Small intestine (tissue), 7 donors: ENCODE measurements at regions not wholly inside any gene's neighbourhood (a gene's known extent, or its start where the extent isn't known, plus 50 kb on each side); places are given as distances from the start of the nearest gene placed in this dataset.

Source experiments
- DNase-seq, 2 donors: peaks; one replicate each; pipeline versions ENCODE4 v3.0.0 to v3.0.0-alpha.2; 2013
- FAIRE-seq: peaks from 2 replicates; lab custom pipeline; 2012; peaks lifted over from hg19 to GRCh38; lab: Jason Lieb, UNC
- H3K27ac ChIP-seq, 3 donors: one replicate each; pipeline ENCODE4 v1.5.1; 2013; ENCODE audit warnings: low read length in 2 of 3, mild to moderate bottlenecking in 2 of 3, control low read depth in 1 of 3, inconsistent platforms in 1 of 3, low read depth in 1 of 3, moderate library complexity in 1 of 3
- H3K27me3 ChIP-seq, 3 donors: one replicate each; pipeline ENCODE4 v1.6.1; 2013; ENCODE audit warnings: low read length in 3 of 3, inconsistent platforms in 1 of 3; ENCODE audit not compliant: control insufficient read depth in 3 of 3, insufficient read depth in 3 of 3
- H3K36me3 ChIP-seq, 3 donors: one replicate each; pipeline ENCODE4 v1.6.1; 2013; ENCODE audit warnings: low read length in 3 of 3, inconsistent platforms in 1 of 3, low read depth in 1 of 3, mild to moderate bottlenecking in 1 of 3, moderate library complexity in 1 of 3; ENCODE audit not compliant: control insufficient read depth in 3 of 3, insufficient read depth in 2 of 3
- H3K4me1 ChIP-seq, 3 donors: one replicate each; pipeline ENCODE4 v1.6.1; 2013; ENCODE audit warnings: low read length in 2 of 3, inconsistent platforms in 1 of 3, low read depth in 1 of 3, mild to moderate bottlenecking in 1 of 3, moderate library complexity in 1 of 3; ENCODE audit not compliant: control insufficient read depth in 3 of 3, insufficient read depth in 2 of 3
- H3K4me3 ChIP-seq, 3 donors: one replicate each; pipeline ENCODE4 v1.5.1; 2013; ENCODE audit warnings: low read length in 3 of 3, control low read depth in 1 of 3, inconsistent platforms in 1 of 3, low read depth in 1 of 3, mild to moderate bottlenecking in 1 of 3, moderate library complexity in 1 of 3
- H3K9me3 ChIP-seq, 2 donors: one replicate each; pipeline ENCODE4 v1.6.1; 2013; ENCODE audit warnings: low read depth in 1 of 2, low read length in 1 of 2; ENCODE audit not compliant: control insufficient read depth in 2 of 2, insufficient read depth in 1 of 2
- WGBS, 3 donors: extraction: QIAGEN DNeasy Blood & Tissue Kit; methylation state at CpG; one replicate each; pipeline ENCODE4 v1.1.7; 2013; 5-methylcytosine and 5-hydroxymethylcytosine counted together
- donor health status: healthy with polysubstance abuse.
- donor health status: control.
- donor health status: control.
- donor health status: Bipolar disorder and iron deficiency.
- donor health status: healthy.

DNA sequence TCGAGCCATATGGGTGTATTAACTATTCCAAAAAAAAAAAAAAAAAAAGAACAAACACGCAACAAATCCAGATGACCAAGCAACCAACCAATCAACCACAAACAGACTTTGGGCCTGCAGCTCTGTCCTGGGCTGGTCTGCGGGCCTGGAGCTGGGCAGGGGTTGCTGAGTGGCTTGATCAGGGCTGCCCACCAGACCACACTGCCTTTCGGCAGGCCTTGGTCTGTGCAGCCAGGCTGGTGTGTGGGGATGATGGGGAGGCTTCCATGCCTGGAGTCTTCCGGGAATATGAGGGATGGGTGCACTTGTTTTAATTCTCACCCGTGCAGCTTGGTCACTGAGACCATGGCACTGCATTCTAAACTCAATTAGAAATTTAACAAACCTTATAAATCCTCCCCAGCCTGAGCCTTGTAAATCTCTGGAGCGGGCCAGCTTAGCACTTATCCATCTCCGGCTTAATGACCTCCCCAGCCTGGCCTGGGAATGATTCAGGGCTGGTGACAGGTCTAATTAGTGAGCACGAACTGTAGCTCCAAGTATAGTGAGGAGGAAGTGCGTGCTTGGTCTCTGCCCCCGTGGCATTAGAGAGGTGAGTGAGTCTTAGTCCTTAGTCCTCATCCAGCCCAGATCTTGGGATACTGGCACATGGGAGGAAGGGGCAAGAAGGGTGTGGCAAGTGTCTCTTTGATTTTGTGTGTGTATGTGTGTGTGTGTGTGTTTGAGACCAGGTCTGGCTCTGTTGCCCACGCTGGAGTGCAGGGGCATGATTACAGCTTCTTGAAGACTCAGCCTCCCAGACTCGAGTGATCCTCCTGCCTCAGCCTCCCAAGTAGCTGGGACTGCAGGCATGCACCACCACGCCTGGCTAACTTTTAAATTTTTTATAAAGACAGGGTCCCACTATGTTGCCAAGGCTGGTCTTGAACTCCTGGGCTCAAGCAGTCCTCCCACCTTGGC, 74.6 kb upstream of the CSF3R start:
- no peaks in the 10 kb centered on the region for H3K36me3 ChIP-seq
- H3K27ac ChIP-seq = no peak overlapping the region
- H3K27me3 ChIP-seq = peaks cover 0 to 7% (median 6%) of the 10 kb centered on the region in 3 donors
- WGBS, 3 donors = 60 to 70% (median 64%) methylated on average over 14 of the region's 14 CpGs
- no peaks in the 10 kb centered on the region for H3K9me3 ChIP-seq
- DNase-seq (no peak), FAIRE-seq (no peak)
- no peak overlapping the region for H3K4me3 ChIP-seq
- H3K4me1 ChIP-seq = no peaks in the 10 kb centered on the region

GRCh38 chr1:36555041-36555440, 72.3 kb upstream of the CSF3R start:
- H3K9me3 ChIP-seq = no peaks in the 10 kb centered on the region
- peaks cover 0 to 7% (median 6%) of the 10 kb centered on the region in 3 donors for H3K27me3 ChIP-seq
- FAIRE-seq (no peak), DNase-seq (no peak)
- no peak overlapping the region for H3K27ac ChIP-seq
- H3K4me1 ChIP-seq = no peaks in the 10 kb centered on the region
- H3K36me3 ChIP-seq = no peaks in the 10 kb centered on the region
- WGBS, 3 donors = 71 to 78% (median 73%) methylated on average over 5 of the region's 5 CpGs
- no peak overlapping the region for H3K4me3 ChIP-seq

DNA sequence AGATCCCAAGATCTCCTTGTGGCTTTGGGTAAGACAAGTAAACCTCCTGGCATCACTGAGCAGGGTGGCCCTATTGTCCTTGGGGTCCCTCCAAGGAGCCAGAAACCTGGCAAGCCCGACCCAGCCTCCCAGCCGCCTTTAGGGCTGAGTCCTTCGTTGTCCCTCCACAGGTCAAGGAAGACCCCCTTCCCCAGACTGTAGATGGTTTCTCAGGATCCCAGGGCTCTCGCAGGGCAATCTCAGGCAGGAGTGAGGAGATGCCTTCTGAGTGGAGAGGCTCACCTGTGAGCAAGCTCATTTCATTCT, 71.6 kb upstream of the CSF3R start:
- Histone ChIP-seq H3K27ac (no peak overlapping the region), H3K4me1 (no peaks in the 10 kb centered on the region), H3K27me3 (peaks cover 0 to 7% (median 6%) of the 10 kb centered on the region in 3 donors), H3K4me3 (no peak overlapping the region), H3K9me3 (no peaks in the 10 kb centered on the region), H3K36me3 (no peaks in the 10 kb centered on the region)
- no peak for DNase-seq
- WGBS, 3 donors = 72 to 78% (median 74%) methylated on average over 4 of the region's 4 CpGs
- no peak for FAIRE-seq

- Histone ChIP-seq H3K4me1 (no peaks in the 10 kb centered on the region), H3K27ac (no peak overlapping the region), H3K36me3 (no peaks in the 10 kb centered on the region), H3K4me3 (no peak overlapping the region), H3K9me3 (no peaks in the 10 kb centered on the region), H3K27me3 (peaks cover 0 to 7% (median 6%) of the 10 kb centered on the region in 3 donors)
- no peak for FAIRE-seq
- peak; percentile 42 to 55 for DNase-seq
- 15 to 17% (median 17%) methylated on average over 20 of the region's 20 CpGs for WGBS, 3 donors
These were observed 71.0 kb upstream of the CSF3R start for GRCh38 chr1:36553591-36554322.

DNA sequence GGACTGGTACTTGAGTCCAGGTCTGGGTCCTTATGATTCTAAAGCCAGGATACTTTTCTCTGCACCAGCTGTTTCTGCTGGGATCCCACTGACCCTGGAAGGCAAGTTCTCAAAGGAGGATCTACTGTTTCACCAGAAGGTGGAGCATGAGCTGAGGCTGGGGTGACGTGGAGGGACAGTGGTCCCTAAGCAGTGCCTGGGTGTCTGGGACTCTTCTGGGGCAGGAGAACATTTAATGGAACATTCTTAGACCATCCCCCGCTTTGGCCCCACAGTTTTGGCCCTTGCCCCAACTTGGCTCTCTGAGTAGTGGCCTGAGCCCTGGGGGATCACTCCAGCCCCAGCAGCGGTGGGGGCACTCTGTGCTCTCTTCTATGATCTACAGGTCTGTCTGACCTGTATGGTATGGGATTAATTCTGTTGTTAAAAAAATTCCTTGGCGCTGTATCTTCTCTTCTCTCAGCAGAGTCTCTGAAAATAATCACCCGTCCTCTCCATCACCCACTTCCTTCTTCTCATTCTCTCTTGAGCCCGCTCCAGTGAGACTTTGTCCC, 60.3 kb upstream of the CSF3R start:
- H3K4me1 ChIP-seq = no peaks in the 10 kb centered on the region
- no peaks in the 10 kb centered on the region for H3K9me3 ChIP-seq
- 55 to 68% (median 67%) methylated on average over 6 of the region's 6 CpGs for WGBS, 3 donors
- FAIRE-seq (no peak), DNase-seq (no peak)
- peaks cover 0 to 1% (median 0%) of the 10 kb centered on the region in 3 donors for H3K27me3 ChIP-seq
- no peaks in the 10 kb centered on the region for H3K36me3 ChIP-seq
- no peak overlapping the region for H3K27ac ChIP-seq
- H3K4me3 ChIP-seq = no peak overlapping the region

DNA sequence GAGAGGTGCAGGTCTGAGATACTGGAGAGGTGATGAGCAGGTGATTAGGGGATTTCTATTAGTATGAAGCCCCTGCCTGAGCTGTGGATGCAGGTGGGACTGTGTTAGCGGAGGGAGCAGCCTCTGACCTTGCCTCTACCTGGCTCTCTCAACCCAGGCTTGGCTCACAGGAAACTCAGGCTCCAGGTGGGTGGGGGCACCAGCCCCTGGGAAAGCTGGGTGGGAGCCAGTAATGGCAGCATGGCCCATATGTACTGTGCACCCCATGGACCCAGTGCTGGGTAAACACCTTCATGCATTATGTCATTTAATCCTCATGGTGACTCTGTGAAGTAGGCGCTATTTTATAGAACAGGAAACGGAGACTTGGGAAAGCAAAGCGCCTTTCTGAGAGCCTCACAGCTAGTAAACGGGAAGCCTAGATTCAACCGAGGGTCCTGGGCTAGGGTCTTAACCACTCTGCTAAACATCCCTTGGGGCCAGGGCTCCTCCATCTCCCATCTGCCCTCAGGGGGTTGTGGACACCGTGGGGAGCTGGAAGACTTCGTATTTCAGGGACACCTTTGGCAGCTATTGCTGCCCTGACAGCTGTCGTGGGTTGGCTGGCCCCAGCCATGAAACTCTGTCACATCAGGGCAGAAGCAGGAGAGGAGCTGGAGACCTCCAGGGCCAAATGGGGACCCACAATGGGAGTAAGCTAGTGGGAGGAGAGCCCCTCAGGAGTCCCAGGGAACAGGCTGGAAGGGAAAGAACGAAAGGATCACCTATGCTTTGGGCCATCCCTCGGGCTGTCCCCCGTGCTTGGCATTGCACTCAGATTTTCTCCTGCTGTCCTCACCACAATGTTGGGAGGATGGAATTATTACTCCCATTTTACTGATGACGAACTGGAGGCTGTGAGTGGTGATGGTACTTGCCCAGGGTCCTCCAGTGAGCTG, 59.6 kb upstream of the CSF3R start:
- no peak overlapping the region for H3K27ac ChIP-seq
- 48 to 59% (median 50%) methylated on average over 13 of the region's 13 CpGs for WGBS, 3 donors
- H3K27me3 ChIP-seq = no peaks in the 10 kb centered on the region
- no peaks in the 10 kb centered on the region for H3K4me1 ChIP-seq
- no peaks in the 10 kb centered on the region for H3K9me3 ChIP-seq
- DNase-seq = no peak
- no peak for FAIRE-seq
- H3K4me3 ChIP-seq = no peak overlapping the region
- no peaks in the 10 kb centered on the region for H3K36me3 ChIP-seq

DNA sequence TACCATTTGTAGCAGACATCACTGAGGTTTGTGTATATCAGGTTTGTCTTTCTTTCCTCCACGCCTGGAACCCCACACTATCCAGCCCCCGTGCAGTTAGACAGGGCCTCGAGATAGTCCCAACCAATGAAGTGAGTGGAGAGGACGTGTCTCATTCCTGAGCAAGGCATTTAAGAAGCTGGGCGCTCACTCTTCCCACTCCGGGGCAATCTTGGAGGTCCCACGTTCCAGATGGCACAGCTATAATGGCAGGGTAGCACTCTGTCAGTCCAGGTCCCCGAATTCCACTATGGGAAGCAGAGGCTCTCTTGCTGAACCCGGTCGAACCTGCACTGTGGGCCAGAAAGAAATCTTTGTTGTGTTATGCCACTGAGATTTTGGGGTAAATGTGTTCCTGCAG, 57.3 kb upstream of the CSF3R start:
- DNase-seq (no peak), FAIRE-seq (no peak)
- no peaks in the 10 kb centered on the region for H3K4me1 ChIP-seq
- no peaks in the 10 kb centered on the region for H3K9me3 ChIP-seq
- H3K27me3 ChIP-seq = no peaks in the 10 kb centered on the region
- H3K4me3 ChIP-seq = no peak overlapping the region
- H3K27ac ChIP-seq = no peak overlapping the region
- no peaks in the 10 kb centered on the region for H3K36me3 ChIP-seq
- 73 to 77% (median 76%) methylated on average over 10 of the region's 10 CpGs for WGBS, 3 donors

DNA sequence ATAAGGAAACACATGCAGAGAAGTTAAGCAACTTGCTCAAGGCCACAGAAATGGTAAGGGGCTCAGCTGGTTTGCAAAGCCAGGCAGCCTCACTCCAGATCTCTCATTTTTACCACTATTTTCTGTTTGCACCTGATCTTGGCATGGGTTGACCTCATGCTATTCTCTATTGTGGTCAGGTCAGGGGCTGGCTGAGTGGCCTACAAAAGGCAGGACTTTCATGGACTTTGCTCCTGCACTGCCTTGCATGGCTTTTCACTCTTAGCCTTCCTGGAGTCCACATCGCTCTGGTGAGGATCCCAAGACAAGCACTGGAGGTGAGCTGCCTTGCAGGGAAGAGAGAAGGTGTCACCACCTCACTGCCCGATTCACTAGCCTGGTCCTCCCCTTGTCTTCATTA, 56.8 kb upstream of the CSF3R start:
- H3K9me3 ChIP-seq = no peaks in the 10 kb centered on the region
- 55 to 87% (median 66%) methylated on average over 2 of the region's 2 CpGs for WGBS, 3 donors
- no peaks in the 10 kb centered on the region for H3K36me3 ChIP-seq
- H3K27me3 ChIP-seq = no peaks in the 10 kb centered on the region
- H3K4me1 ChIP-seq = no peaks in the 10 kb centered on the region
- no peak overlapping the region for H3K4me3 ChIP-seq
- FAIRE-seq (no peak), DNase-seq (peak in 1 of 2 donors; percentile 7)
- H3K27ac ChIP-seq = no peak overlapping the region
